GM19238 (cell line): ENCODE measurements at regions not wholly inside any gene's neighbourhood (a gene's known extent, or its start where the extent isn't known, plus 50 kb on each side); places are given as distances from the start of the nearest gene placed in this dataset.

Experiments
- DNase-seq: peaks from one replicate; pipeline ENCODE4 v3.0.0; 2011; ENCODE audit warnings: low spot score; ENCODE audit not compliant: insufficient read length

DNA sequence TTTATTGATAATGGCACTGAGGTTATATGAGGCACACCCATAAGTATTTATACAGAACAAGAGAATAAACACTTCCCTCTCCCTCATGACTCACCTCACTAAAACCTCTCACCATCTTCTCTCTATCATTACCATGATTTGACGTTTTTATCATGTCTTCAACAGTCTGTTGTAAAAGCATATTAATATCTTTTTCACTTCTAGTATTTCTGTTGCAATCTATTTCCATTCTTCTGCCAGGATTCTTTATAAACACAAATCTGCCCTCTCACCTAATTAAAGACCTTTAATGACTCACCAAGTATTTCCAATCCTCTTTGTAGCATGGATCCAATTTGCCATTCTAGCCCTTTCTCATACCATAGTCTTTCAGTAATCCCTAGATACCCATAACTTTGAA lies 527.7 kb downstream of the SLC16A7 start:
- no peak for DNase-seq

DNA sequence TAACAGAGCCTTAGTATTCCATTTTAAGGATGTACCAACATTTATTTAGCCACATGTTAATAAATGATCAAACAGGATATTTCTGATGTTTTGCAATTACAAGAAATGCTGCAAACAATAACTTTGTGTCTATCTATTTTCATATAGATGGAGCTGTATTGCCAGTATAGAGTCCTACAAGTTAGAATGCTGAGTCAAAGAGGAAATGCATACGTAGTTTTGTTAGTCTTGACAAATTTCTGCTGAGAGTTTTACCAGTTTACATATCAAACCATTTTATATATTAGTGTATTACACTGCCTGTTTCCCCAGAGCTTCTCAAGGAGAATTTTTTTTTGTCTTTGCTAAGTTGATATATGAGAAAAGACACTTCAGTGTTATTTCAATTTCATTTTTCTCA lies 541.7 kb downstream of the SLC16A7 start:
- DNase-seq, result no peak

DNA sequence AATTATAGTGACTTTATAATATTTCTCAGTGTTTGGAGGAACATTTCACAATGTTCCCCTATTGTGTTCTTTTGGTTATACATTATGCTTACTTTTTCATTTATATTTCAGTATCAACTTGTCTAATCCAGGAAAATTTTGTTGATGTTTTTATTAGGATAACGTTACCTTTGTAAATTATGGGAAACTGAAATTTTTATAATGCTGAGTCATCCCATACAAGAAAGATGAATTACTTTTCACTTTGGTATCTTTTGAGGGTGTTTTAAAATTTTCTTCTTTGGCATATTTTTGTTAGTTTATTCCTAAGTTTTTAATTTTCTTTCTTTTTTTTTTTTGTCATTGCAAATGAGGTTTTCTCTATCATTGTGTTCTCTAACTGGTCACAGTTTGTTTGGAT lies 542.7 kb downstream of the SLC16A7 start:
- no peak for DNase-seq

DNA sequence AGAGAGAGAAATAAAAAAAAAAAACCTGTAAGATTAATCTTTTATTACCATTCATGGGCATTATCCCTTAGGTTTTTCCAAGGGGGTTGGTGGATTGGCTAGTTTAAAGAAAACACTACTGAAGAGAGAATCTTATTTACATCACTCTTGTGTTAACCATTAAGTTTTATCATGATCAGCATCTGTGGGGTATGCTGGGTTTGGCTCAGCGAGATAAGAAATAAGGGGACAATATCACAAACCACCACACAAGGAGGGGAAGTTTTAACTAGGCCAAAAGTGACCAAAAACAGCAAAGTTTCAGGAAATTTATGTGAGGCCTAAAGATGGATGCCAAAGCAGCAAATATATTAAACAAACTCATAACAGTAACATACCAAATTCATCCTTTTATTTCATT lies 548.6 kb downstream of the SLC16A7 start:
- DNase-seq, result no peak

DNA sequence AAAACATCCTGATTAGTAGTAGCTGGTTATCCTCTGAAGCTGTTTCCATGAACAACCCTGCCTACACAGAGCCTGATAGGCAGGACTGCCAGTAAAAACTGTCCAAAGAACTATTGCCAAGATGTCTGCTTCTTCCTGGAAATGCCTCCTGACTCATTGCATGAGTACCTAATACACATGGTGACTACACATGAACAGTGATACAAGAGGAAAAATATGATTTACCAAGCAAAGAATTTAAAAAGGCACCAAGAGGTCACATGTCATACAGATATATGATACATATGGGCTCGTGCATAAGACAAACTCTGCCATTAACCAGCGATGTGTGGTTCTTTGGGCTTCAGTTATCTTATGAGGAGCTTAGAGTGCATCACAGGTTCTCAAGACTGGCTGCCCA lies 552.3 kb downstream of the SLC16A7 start:
- DNase-seq, result no peak

DNA sequence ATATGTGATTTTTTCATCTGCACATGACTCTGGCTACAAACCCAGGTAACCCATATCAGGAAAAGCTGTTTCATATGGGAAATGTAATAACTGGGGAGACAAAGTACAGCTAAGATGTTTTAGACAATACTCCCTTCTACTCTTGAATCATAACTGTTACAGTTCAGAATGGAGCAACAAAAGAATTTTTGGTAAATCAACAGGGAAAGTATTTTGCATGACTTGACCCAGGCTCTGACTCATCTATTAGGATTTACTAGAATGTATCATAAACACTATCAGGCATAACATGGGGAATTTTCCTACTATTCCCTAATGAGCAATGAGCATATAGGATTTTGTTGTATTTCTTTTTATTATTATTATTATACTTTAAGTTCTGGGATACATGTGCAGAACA lies 553.0 kb downstream of the SLC16A7 start:
- no peak for DNase-seq

DNA sequence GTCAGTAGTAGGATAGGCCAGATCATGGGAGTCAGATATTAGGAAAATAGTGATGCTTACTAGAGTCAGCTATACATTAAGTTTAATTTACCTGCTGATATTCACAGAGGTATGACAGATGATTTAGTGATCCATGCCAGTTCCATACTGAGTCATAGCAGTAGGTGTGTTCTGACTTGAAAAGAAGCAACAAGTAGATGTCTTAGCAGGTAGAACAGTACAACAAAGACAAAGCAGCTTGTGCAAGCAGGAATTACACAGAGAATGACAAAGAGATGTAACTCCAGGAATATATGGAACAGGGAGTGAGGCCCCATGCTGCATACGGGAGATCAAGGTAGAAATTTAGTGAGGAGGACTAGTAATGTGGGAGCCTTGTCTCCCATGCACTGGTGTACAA lies 556.9 kb downstream of the SLC16A7 start:
- no peak for DNase-seq

DNA sequence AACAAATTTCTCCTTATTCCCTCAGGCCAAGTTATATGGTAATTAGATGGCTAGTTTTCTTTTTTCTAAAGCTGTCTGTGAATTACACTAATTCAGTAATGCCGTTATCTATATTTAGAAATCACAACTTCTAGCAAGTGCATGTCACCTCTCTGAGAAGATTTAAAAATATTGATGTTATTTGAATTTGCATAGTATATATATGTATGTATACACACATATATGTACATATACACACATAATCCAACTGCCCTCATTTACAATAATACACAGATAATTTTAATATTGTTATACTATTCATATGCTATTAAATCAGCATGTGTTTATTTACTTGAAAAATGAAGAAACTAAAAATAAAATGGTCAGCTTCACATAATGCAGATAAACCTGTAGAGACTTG lies 563.9 kb downstream of the SLC16A7 start:
- DNase-seq, result no peak

DNA sequence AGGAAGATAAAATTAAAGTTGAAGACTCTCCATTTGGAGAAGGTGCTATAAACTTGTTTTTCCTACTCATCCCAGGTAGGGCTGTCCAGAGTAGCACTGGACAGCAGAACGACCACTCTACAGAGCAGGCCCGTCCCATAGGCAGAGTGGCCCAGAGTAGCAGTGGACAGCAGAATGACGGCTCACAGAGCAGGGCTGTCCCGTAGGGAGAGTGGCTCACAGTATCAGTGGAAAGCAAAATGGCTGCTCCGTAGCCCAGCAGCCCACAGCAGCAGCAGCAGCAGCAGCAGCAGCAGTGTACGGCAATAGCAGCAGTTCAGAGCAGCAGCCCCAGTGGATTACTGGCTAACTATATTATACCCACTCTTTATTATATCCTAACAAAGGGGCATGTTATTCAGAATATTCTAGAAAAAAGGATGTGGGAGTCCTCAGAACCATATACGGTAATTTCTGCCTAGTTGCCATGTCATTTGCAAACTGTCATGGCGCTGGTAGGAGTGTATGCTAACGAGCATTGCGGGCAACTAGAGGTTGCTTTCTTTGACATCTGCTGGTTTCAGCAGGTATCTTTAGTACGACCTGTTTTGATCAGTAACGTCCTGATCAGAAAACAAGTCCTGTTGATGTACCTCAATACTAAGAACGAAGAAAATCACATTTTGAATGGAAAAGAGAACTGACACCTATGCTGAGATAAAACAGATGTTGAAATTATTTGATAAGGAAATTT lies 567.3 kb downstream of the SLC16A7 start:
- DNase-seq, result no peak

DNA sequence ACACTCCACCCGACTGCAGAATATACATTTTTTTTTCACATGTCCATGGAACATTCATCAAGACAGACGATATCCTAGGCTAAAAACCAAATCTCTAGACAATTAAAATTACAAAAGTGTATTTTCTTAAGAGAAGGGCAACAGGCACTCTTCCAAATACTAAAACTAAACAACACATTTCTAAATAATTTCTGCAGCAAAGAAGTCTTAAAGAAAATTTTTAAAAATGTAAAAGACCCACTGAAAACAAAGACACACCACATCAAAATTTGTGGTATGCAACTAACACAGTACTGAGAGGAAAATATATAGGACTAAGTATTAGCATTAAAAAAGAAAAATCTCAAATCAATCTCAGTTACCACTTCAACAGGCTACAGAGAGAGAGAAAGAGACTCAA lies 570.0 kb downstream of the SLC16A7 start:
- DNase-seq, result no peak

DNA sequence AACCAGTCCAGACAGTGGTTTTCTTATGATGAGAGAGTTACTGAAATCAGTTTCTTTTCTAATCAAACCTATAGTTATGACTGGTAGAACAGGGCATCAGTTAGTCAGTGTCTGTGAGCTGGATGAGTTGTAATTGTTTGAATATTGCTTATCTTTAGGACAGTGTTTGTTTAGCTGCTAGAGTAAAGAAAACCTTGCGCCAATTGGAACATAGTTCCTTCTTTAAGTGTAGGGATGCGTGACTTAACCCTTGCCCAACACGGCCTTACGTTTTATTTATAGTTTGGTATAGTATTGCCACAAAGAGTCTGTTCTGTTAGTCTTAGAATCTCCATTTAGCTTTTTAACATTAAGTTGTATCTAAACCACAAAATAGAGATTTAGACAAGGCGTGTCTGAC lies 572.6 kb downstream of the SLC16A7 start:
- DNase-seq, result no peak

DNA sequence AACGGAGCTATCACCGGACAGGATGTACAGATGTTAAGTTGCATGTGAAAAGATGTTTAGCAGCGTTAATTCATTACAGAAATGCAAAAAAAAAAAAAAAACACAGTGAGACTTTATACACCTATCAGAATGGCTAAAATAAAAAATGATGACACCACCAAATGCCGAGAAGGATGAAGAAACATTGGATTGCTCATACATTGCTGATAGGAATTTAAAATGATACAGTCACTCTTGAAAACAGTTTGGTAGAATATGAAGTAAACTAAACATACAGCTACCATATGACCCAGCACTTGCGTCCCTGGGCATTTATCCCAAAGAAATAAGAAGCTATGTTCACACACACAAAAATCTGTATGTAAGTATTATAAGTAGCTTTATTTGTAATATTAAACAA lies 574.1 kb downstream of the SLC16A7 start:
- DNase-seq, result no peak

DNA sequence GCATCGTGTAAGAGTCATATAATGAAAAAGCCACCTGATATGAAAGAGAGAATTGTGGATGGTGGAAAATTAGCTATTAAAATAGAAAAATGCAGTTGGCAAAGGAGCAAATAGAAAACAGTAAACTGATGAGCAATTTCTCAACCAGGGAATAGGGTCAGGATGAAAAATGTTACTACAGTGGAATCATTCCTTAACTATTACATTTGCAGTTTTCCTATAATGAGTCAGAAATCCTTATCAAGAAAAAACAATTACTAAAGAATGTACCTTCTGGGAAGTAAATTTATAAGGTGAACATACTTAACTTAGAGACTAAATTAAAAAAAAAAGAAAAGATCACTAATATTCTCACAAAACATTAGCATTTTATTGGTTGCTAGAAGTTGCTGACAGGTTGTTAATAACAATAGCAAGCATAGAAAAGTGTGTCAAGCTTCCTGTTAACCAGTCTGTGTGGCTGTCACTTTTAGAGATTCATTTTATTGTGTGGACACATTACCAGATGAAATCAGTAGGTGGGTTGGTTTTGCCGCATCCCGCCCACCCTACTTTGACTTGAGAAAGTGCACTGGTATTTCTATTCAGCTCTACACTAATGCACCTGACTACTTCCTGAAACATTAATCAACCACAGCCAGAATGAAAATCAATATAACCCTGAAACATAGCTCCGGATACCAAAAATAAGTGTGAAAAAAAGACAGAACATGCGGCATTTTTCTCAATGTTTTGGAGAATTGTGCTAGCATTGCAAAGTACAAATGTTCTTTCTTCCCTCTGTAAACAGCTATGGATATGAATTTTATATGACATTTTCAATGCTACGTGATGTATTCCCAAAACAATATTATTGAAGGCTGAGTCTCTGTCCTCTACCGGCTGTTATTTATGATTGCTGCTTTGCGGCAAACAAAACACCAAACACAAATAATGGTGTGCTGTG lies 576.7 kb downstream of the SLC16A7 start:
- DNase-seq, result no peak

DNA sequence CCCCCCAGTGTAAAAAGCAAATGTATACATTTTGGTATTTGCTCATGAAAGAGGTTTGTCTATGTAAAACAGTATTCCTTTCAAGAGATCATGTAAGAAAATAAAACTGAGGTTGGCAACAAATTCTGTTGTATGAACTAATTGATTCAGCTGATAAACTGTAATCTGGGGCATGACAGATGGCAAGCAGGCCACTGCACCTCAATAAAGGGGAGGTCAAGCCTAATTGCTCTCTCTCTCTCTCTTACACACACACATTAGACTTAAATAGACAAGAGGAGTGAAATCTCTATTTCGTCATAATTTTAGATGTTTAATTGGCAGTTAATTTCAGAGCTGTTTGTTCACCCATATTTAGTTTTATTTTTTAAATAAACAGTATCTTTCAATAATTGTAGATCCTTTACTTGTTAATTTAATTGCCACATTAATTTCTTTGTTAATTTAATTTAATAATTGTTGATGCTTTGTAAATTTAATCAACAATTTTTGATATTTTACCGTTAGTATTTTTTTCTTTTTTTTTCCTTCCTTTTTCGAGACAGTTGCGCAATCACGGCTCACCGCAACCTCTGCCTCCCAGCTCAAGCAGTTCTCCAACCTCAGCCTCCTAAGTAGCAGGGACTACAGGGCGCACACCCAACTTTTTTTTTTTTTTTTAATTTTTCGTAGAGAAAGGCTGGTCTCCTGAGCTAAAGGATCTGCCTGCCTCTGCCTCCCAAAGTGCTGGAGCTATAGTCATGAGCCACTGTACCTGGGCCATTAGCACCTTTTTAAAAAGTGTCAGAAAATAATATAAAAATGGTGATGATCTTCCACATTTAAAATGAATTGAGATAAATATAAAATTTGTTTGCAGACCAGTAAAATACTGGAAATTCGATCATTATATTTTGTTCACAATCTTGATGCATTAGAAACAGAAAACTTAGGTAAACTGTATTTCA lies 577.7 kb downstream of the SLC16A7 start:
- DNase-seq, result no peak

DNA sequence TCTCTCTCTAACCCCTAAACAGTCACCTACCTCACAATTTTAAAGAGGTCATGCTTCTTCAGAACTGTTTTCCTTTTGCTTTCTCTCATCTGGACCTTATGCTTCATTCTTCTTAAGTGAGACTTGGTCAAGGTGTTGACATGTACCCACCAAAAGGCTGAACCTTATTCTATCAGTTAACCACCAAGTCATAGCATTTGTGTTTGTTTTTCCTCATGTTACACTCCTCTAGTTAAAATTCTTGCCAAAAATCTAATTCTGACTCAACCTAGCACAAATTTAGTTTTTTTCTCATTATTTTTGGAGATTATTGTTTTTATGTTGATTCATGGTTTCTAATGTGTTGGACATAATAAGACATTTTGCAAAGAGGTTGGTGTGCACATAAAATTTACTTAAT lies 578.6 kb downstream of the SLC16A7 start:
- no peak for DNase-seq

DNA sequence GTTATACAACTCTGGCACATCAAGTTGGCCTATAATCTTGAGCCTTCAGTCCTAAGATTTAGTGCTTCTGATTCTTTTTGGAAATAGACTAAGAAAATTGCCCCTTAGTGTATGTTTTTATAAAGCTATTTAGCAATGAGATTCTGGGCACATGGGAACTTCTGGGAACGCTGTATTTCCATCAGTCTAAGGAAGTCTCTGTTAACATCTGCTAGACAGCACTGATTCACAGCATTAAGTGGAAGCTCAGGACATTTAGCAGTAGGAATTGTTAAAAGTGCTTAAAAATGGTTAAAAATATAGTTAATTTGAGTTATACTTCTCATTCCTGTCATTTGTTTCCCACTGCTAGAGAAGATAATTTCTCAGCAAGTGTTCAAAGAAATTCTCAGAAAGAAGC lies 579.1 kb downstream of the SLC16A7 start:
- DNase-seq, result no peak

DNA sequence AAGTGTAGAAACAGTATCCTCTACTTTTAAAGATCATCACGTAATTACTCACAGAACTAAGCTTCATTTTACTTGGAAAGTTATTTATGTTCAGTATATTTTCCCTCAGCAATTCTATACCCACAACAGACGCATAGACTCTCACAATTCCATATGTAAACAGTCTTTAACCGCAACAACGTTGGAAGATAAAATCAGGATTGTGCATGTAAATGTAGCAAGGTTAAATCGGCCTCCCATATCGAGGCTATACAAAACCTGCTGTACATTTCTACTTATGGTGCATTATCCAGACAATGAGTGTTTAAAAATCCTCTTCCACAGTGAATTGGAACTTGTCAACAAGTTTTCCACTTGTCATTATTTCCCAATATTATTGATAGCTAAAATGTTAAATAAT lies 581.1 kb downstream of the SLC16A7 start:
- no peak for DNase-seq

DNA sequence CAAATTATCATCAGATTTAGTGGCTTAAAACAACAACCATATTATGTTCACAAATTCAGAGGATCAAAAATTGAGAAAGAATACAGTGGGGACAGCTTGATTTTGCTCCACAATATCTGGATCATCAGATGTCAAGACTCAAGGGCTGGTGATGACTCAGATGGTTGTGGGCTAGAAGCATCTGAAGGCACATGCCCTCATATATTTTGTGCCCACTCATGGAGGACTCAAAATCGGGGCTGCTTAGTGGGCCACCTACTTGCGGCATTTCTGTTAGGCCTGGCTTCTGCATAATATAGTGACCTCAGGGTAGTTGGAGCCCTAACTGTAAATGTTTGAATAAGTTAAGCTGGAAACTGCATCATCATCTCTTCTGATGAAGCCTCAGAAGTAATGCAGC lies 584.5 kb downstream of the SLC16A7 start:
- no peak for DNase-seq

DNA sequence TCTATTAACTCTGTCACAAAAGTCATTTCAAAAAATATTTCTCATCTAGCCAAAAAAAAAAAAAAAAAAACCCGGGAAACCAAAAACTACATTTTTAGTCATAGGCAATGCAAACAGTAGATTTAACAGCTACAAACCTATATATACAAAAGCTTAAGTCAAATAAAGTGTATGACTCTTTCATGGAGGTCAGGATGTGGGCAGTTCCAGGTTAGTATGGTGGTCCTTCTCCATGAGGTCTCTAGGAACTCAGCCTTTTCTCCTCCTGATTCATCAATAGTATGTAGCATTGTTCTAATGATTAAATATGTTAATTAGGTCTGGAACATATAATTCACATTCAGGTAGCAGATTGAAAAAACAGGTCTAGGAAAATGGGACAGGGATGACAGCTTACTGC lies 586.5 kb downstream of the SLC16A7 start:
- no peak for DNase-seq

DNA sequence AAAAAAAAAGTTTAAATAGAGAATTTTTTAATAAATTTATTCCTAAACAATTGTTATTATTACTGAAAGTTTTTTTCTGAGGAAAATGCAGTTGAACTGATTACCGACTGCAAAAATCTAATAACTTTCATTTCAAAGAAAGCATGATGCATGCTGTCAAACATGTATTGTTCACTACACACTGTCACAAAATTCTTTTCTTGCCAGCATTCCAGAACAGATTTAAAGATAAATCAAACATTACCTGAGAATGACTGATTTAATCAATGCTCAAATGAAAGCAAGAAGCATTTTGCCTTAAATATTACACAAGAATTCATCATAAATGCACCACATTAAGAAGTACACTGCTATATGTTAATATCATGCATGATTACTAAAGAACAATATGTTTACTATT lies 588.3 kb downstream of the SLC16A7 start:
- DNase-seq, result no peak

DNA sequence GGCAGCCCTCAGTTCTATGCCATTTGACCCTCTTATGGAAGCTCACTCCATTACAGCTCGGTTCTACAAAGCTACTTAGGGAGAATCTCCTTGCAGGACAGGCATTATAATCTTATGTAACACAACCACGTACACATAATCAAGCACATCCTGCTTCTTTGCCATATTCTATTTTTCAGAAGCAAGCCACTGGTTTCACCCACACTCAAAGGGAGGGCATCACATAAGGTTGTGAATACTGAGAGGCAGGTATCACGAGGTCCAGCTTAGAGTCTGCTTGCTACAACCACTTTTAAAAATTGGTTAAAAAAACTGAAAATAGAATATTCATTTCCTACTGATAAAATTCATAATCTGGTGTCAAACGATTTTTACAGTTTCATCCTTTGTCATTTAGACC lies 589.2 kb downstream of the SLC16A7 start:
- DNase-seq, result no peak

DNA sequence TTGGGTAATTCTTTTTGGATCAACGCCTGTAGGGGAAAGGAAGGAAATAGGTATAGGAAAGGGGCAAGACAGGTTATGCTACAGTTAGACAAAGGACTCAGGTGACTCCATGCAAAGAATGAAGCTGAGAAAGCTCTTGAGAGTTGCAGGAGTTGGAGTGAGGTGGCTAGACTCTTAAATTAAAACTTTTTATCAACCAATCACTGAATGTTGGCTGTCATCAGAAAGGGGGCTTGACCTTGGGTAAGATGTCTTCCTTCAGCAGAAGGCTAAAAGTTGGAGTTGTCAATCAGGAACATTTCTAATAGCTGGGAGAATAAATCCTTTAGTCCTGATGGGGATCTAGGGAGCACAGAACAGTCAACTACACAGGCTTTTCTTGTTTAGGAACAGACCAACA lies 595.4 kb downstream of the SLC16A7 start:
- no peak for DNase-seq
